Gastrocnemius medialis (tissue), 4 donors: ENCODE measurements at regions not wholly inside any gene's neighbourhood (a gene's known extent, or its start where the extent isn't known, plus 50 kb on each side); places are given as distances from the start of the nearest gene placed in this dataset.

Source experiments
- ATAC-seq, 2 donors: fragments of 150-250 bp; one replicate each; pipeline ENCODE4 v1.9.1; 2016
- DNase-seq, 2 donors: peaks; one replicate each; pipeline ENCODE4 v3.0.0-alpha.2; 2019
- H3K27ac ChIP-seq, 4 donors: fragments of 200-600 bp; sonication (generic); 1 replicate in 1 of 4; 2 replicates in 3 of 4; pipeline ENCODE4 v1.5.1; 2016 to 2018; ENCODE audit warnings: mild to moderate bottlenecking in 2 of 4, moderate library complexity in 1 of 4
- H3K27me3 ChIP-seq, 3 donors: fragments of 200-600 bp; sonication (generic) in 2 of 3; 1 replicate in 1 of 3; 2 replicates in 2 of 3; pipeline versions ENCODE4 v1.5.1 to v1.6.0; 2016 to 2019; ENCODE audit warnings: mild to moderate bottlenecking in 1 of 3, moderate library complexity in 1 of 3
- H3K36me3 ChIP-seq, 2 donors: fragments of 200-600 bp; sonication (generic) in 1 of 2; one replicate each; pipeline ENCODE4 v1.5.1; 2017 to 2018
- H3K4me1 ChIP-seq, 2 donors: fragments of 200-600 bp; sonication (generic) in 1 of 2; one replicate each; pipeline ENCODE4 v1.5.1; 2016 to 2017; ENCODE audit warnings: mild to moderate bottlenecking in 2 of 2
- H3K4me3 ChIP-seq, 4 donors: fragments of 200-600 bp; sonication (generic) in 3 of 4; 1 replicate in 1 of 4; 2 replicates in 3 of 4; pipeline ENCODE4 v1.5.1; 2016 to 2019; ENCODE audit warnings: mild to moderate bottlenecking in 2 of 4
- H3K9me3 ChIP-seq, 3 donors: fragments of 200-600 bp; sonication (generic) in 2 of 3; 1 replicate in 1 of 3; 2 replicates in 2 of 3; pipeline ENCODE4 v1.5.1; 2016 to 2019
- CTCF ChIP-seq, 5 experiments: fragments of 450-650 bp in 3 of 5; fragments of 200-600 bp in 2 of 5; sonication (generic) in 2 of 5; IDR thresholded peaks in 4 of 5; conservative IDR thresholded peaks in 1 of 5; 1 replicate in 4 of 5; 2 replicates in 1 of 5; pipeline ENCODE4 v1.5.1; 2016 to 2019; ENCODE audit warnings: antibody characterized with exemption in 5 of 5, mild to moderate bottlenecking in 3 of 5, moderate library complexity in 3 of 5
- POLR2A ChIP-seq, 2 donors: fragments of 450-650 bp; IDR thresholded peaks; one replicate each; pipeline ENCODE4 v1.6.1; 2017; ENCODE audit warnings: antibody characterized with exemption in 2 of 2, mild to moderate bottlenecking in 2 of 2, moderate library complexity in 2 of 2
- in situ Hi-C, 4 donors: fragments of 200-750 bp; cut with MboI; loops; one replicate each; pipeline versions ENCODE4 v1.15.0 to v1.8.0; 2017; ENCODE audit warnings: low sequenced_read_pairs in 4 of 4
- intact Hi-C: fragments of 100-400 bp; cut with DNase I; formaldehyde crosslinking; loops from one replicate; pipeline ENCODE4 v1.15.1; 2023; ENCODE audit warnings: low total_unique reads

- in situ Hi-C loops = no loop called here
- H3K27ac ChIP-seq = no peak overlapping the region
- ATAC-seq = no peak
Measured at GRCh38 chr2:59959944-59960343, 593.5 kb downstream of the BCL11A start.

GRCh38 chr2:59957504-59957903 lies 596.0 kb downstream of the BCL11A start:
- Histone ChIP-seq H3K27me3 (no peaks in the 10 kb centered on the region), H3K4me3 (no peak overlapping the region), H3K9me3 (no peaks in the 10 kb centered on the region), H3K27ac (no peak overlapping the region), H3K36me3 (no peaks in the 10 kb centered on the region), H3K4me1 (no peaks in the 10 kb centered on the region)
- in situ Hi-C loops = no loop called here
- TF ChIP-seq CTCF (IDR thresholded peaks at IDR 0.05 in 4 of 5, conservative IDR thresholded peaks at IDR 0.05 in 1 of 5) (no peak), POLR2A (IDR thresholded peaks at IDR 0.05) (no peak)
- intact Hi-C loops = no loop called here
- no peak for DNase-seq
- no peak for ATAC-seq

More at GRCh38 chr2:59959944-59960343, 593.5 kb downstream of the BCL11A start:
- intact Hi-C loops = no loop called here
- H3K36me3 ChIP-seq = no peaks in the 10 kb centered on the region
- no peak for DNase-seq
- no peak overlapping the region for H3K4me3 ChIP-seq
- H3K27me3 ChIP-seq = no peaks in the 10 kb centered on the region
- no peaks in the 10 kb centered on the region for H3K4me1 ChIP-seq
- no peaks in the 10 kb centered on the region for H3K9me3 ChIP-seq
- no peak for TF ChIP-seq POLR2A (IDR thresholded peaks at IDR 0.05)
- no peak for TF ChIP-seq CTCF (IDR thresholded peaks at IDR 0.05 in 4 of 5, conservative IDR thresholded peaks at IDR 0.05 in 1 of 5)

- in situ Hi-C loops = no loop called here
- no peaks in the 10 kb centered on the region for H3K9me3 ChIP-seq
- no peak overlapping the region for H3K27ac ChIP-seq
- H3K4me1 ChIP-seq = no peaks in the 10 kb centered on the region
- H3K4me3 ChIP-seq = no peak overlapping the region
- intact Hi-C loops = no loop called here
- H3K27me3 ChIP-seq = no peaks in the 10 kb centered on the region
- no peak for ATAC-seq
- DNase-seq = no peak
- no peak for TF ChIP-seq CTCF (IDR thresholded peaks at IDR 0.05 in 4 of 5, conservative IDR thresholded peaks at IDR 0.05 in 1 of 5)
- H3K36me3 ChIP-seq = no peaks in the 10 kb centered on the region
Measured at GRCh38 chr2:59956981-59957380, 596.5 kb downstream of the BCL11A start.

GRCh38 chr2:59947917-59948541 lies 605.4 kb downstream of the BCL11A start:
- Histone ChIP-seq H3K27me3 (no peaks in the 10 kb centered on the region), H3K27ac (no peak overlapping the region), H3K4me3 (no peak overlapping the region), H3K9me3 (no peaks in the 10 kb centered on the region), H3K36me3 (no peaks in the 10 kb centered on the region), H3K4me1 (no peaks in the 10 kb centered on the region)
- TF ChIP-seq POLR2A (IDR thresholded peaks at IDR 0.05) (no peak), CTCF (IDR thresholded peaks at IDR 0.05 in 4 of 5, conservative IDR thresholded peaks at IDR 0.05 in 1 of 5) (no peak)
- intact Hi-C loops (no loop called here), in situ Hi-C loops (no loop called here)
- ATAC-seq (no peak), DNase-seq (no peak)

GRCh38 chr2:59947209-59947608 lies 606.2 kb downstream of the BCL11A start:
- no peak for ATAC-seq
- H3K9me3 ChIP-seq = no peaks in the 10 kb centered on the region
- intact Hi-C loops = no loop called here
- no peak for TF ChIP-seq POLR2A (IDR thresholded peaks at IDR 0.05)
- TF ChIP-seq CTCF (IDR thresholded peaks at IDR 0.05 in 4 of 5, conservative IDR thresholded peaks at IDR 0.05 in 1 of 5) = no peak
- no peaks in the 10 kb centered on the region for H3K36me3 ChIP-seq
- H3K4me1 ChIP-seq = no peaks in the 10 kb centered on the region
- in situ Hi-C loops = no loop called here
- no peak overlapping the region for H3K27ac ChIP-seq
- no peak for DNase-seq
- H3K27me3 ChIP-seq = no peaks in the 10 kb centered on the region
- no peak overlapping the region for H3K4me3 ChIP-seq
